Fibroblast of the aortic adventitia (primary cell): ENCODE measurements at regions not wholly inside any gene's neighbourhood (a gene's known extent, or its start where the extent isn't known, plus 50 kb on each side); places are given as distances from the start of the nearest gene placed in this dataset.

Source experiments
- DNase-seq: peaks from one replicate; pipeline ENCODE4 v3.0.0-alpha.2; 2010; ENCODE audit warnings: low read depth
- H3K4me3 ChIP-seq: 2 replicates; pipeline ENCODE4 v1.5.1; 2011; ENCODE audit warnings: low read depth, mild to moderate bottlenecking, control low read depth, low read length, moderate library complexity
- CTCF ChIP-seq: IDR thresholded peaks from 2 replicates; pipeline ENCODE4 v1.5.1; 2011; ENCODE audit warnings: mild to moderate bottlenecking, low read length, control low read depth, inconsistent platforms; ENCODE audit not compliant: insufficient read depth

- no peak overlapping the region for H3K4me3 ChIP-seq
- DNase-seq: no peak
- TF ChIP-seq CTCF: no peak
Observed at GRCh38 chr12:116474899-116475298, 84.3 kb upstream of the MAP1LC3B2 start.

GRCh38 chr12:116476227-116476822 lies 82.9 kb upstream of the MAP1LC3B2 start:
- DNase-seq: no peak

GRCh38 chr12:116478243-116478773 lies 80.9 kb upstream of the MAP1LC3B2 start:
- H3K4me3 ChIP-seq: no peak overlapping the region
- DNase-seq: no peak
- TF ChIP-seq CTCF: no peak

More at GRCh38 chr12:116476227-116476822, 82.9 kb upstream of the MAP1LC3B2 start:
- no peak for TF ChIP-seq CTCF
- no peak overlapping the region for H3K4me3 ChIP-seq

- no peak for DNase-seq
- TF ChIP-seq CTCF: no peak
- no peak overlapping the region for H3K4me3 ChIP-seq
Observed at GRCh38 chr12:116480210-116480810, 78.9 kb upstream of the MAP1LC3B2 start.

- DNase-seq: no peak
- no peak for TF ChIP-seq CTCF
- no peak overlapping the region for H3K4me3 ChIP-seq
Observed at GRCh38 chr12:116481726-116482125, 77.5 kb upstream of the MAP1LC3B2 start.

- TF ChIP-seq CTCF: no peak
- no peak overlapping the region for H3K4me3 ChIP-seq
- DNase-seq: no peak
Observed at GRCh38 chr12:116482179-116482578, 77.0 kb upstream of the MAP1LC3B2 start.
